ENCODE measurements at regions not wholly inside any gene's neighbourhood (a gene's known extent, or its start where the extent isn't known, plus 50 kb on each side); places are given as distances from the start of the nearest gene placed in this dataset.

DNA sequence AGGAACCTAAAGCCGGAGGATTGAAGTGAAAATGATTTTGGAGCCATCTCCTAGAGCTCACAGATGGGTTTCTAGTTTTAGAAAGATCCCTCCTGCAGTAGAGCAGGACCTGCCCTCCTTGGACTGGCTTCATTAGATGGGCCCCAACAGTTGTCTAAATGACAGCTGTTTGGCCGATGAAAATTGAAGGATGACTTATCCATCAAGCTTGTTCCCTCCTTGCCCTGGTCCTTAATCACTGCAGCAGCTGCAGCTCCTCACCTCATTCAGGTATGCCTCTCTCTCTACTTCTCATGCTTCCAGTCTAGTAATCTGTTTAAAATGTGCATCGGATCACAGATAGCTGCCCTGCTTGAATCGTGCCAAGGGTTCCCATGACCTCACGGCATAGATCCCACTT lies 677.6 kb downstream of the BCL11A start:
- Histone ChIP-seq H3K4me3 (ENCODE audit: low read depth, low read length, poor library complexity, severe bottlenecking) (no peak overlapping the region), H2AFZ (ENCODE audit: low read length) (no peak overlapping the region), H3K9me3 (ENCODE audit: low read length) (no peaks in the 10 kb centered on the region), H3K4me2 (ENCODE audit: low read length) (no peak overlapping the region), H3K79me2 (ENCODE audit: insufficient read depth, low read length) (no peaks in the 10 kb centered on the region), H4K20me1 (ENCODE audit: insufficient read depth, low read length) (no peaks in the 10 kb centered on the region), H3K9ac (ENCODE audit: low read length) (no peak overlapping the region), H3K27me3 (ENCODE audit: insufficient read depth, low read length) (0 out of 2 replicates have a peak, but pooled peaks cover 2% of the 10 kb centered on the region), H3K36me3 (ENCODE audit: insufficient read depth, low read length) (no peaks in the 10 kb centered on the region), H3F3A (ENCODE audit: insufficient read depth, low read length) (no peaks in the 10 kb centered on the region), H3K9me2 (ENCODE audit: low read depth, low read length) (no peaks in the 10 kb centered on the region), H3K4me1 (ENCODE audit: insufficient read depth, low read length, severe bottlenecking) (no peaks in the 10 kb centered on the region), H3K27ac (ENCODE audit: low read depth, low read length, poor library complexity, severe bottlenecking) (no peak overlapping the region)
- no peak for TF ChIP-seq EZH2 (IDR thresholded peaks at IDR 0.05; ENCODE audit: borderline replicate concordance, low read length)
- TF ChIP-seq, protein P1, sequence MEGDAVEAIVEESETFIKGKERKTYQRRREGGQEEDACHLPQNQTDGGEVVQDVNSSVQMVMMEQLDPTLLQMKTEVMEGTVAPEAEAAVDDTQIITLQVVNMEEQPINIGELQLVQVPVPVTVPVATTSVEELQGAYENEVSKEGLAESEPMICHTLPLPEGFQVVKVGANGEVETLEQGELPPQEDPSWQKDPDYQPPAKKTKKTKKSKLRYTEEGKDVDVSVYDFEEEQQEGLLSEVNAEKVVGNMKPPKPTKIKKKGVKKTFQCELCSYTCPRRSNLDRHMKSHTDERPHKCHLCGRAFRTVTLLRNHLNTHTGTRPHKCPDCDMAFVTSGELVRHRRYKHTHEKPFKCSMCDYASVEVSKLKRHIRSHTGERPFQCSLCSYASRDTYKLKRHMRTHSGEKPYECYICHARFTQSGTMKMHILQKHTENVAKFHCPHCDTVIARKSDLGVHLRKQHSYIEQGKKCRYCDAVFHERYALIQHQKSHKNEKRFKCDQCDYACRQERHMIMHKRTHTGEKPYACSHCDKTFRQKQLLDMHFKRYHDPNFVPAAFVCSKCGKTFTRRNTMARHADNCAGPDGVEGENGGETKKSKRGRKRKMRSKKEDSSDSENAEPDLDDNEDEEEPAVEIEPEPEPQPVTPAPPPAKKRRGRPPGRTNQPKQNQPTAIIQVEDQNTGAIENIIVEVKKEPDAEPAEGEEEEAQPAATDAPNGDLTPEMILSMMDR (IDR thresholded peaks at IDR 0.05; ENCODE audit: low read length) = no peak

DNA sequence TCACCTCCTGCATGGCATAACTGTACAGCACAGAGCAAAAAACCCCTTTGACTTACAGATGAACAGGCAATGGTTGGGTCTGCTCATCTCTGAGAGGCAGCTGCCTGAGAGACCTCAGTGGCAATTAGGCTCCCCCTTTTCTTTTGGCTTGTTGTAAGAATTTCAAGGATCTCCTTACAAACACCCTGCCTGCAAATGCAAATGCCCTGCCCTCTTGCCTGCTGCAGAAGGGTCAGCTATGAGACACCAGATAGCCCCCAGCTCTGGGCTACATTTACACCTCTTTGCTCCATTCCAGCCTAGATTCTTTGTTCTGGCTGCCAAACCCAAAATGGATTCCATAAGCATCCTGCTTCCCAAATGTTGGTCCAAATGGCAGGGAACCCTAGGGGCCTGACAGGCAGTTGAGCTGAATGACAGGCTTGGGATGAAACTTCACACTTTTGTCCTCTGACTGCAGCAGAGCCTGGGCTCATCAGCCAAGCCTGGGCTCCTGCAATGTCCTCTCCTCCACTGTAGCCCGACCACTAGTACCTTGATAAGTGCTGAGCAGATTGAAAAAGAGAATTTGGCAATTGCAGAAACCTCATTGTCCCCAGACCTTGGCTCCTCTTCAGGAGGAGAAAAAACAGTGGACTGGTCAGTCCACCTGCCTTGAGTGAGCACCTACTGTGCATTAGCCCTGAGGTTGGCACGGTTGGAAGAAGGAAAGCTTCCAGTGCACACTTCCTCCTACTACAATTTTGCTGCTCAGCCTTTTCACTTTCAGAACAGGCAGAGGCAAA lies 678.3 kb downstream of the BCL11A start:
- no peaks in the 10 kb centered on the region for H3F3A ChIP-seq (ENCODE audit: insufficient read depth, low read length)
- no peaks in the 10 kb centered on the region for H3K79me2 ChIP-seq (ENCODE audit: insufficient read depth, low read length)
- H4K20me1 ChIP-seq (ENCODE audit: insufficient read depth, low read length) = no peaks in the 10 kb centered on the region
- no peak overlapping the region for H3K9ac ChIP-seq (ENCODE audit: low read length)
- no peaks in the 10 kb centered on the region for H3K9me3 ChIP-seq (ENCODE audit: low read length)
- H3K27ac ChIP-seq (ENCODE audit: low read depth, low read length, poor library complexity, severe bottlenecking) = no peak overlapping the region
- H3K4me2 ChIP-seq (ENCODE audit: low read length) = no peak overlapping the region
- H2AFZ ChIP-seq (ENCODE audit: low read length) = no peak overlapping the region
- no peaks in the 10 kb centered on the region for H3K36me3 ChIP-seq (ENCODE audit: insufficient read depth, low read length)
- H3K27me3 ChIP-seq (ENCODE audit: insufficient read depth, low read length) = 0 out of 2 replicates have a peak, but pooled peaks cover 2% of the 10 kb centered on the region
- H3K4me3 ChIP-seq (ENCODE audit: low read depth, low read length, poor library complexity, severe bottlenecking) = no peak overlapping the region
- TF ChIP-seq EZH2 (IDR thresholded peaks at IDR 0.05; ENCODE audit: borderline replicate concordance, low read length) = no peak
- TF ChIP-seq, protein P1 (IDR thresholded peaks at IDR 0.05; ENCODE audit: low read length) = no peak
- no peaks in the 10 kb centered on the region for H3K4me1 ChIP-seq (ENCODE audit: insufficient read depth, low read length, severe bottlenecking)
- H3K9me2 ChIP-seq (ENCODE audit: low read depth, low read length) = no peaks in the 10 kb centered on the region

DNA sequence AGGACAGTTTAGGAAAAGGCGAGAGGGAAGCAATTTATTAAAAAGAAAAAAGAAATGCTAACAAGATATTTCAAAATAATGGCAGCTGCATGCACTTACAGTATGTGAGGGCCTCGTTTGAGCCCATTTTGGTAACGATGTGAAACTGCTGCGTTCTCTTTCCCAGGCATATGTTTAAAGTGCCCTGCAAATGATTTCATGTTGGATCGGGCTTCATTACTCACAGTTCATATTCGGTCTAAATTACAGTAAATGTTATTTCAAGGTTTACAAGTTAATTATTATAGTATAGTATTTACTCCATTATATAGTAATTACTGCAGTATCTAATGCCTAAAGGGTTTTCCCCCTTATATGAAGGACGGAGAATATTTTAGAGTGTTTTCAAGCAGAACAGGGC lies 679.1 kb downstream of the BCL11A start:
- no peaks in the 10 kb centered on the region for H3K9me2 ChIP-seq (ENCODE audit: low read depth, low read length)
- no peaks in the 10 kb centered on the region for H3K9me3 ChIP-seq (ENCODE audit: low read length)
- H3K4me2 ChIP-seq (ENCODE audit: low read length) = no peak overlapping the region
- no peaks in the 10 kb centered on the region for H3K79me2 ChIP-seq (ENCODE audit: insufficient read depth, low read length)
- H3K36me3 ChIP-seq (ENCODE audit: insufficient read depth, low read length) = no peaks in the 10 kb centered on the region
- no peaks in the 10 kb centered on the region for H3F3A ChIP-seq (ENCODE audit: insufficient read depth, low read length)
- no peaks in the 10 kb centered on the region for H4K20me1 ChIP-seq (ENCODE audit: insufficient read depth, low read length)
- H3K4me1 ChIP-seq (ENCODE audit: insufficient read depth, low read length, severe bottlenecking) = no peaks in the 10 kb centered on the region
- no peak overlapping the region for H3K4me3 ChIP-seq (ENCODE audit: low read depth, low read length, poor library complexity, severe bottlenecking)
- H2AFZ ChIP-seq (ENCODE audit: low read length) = no peak overlapping the region
- TF ChIP-seq EZH2 (IDR thresholded peaks at IDR 0.05; ENCODE audit: borderline replicate concordance, low read length) = no peak
- TF ChIP-seq, protein P1 (IDR thresholded peaks at IDR 0.05; ENCODE audit: low read length) = no peak
- H3K9ac ChIP-seq (ENCODE audit: low read length) = no peak overlapping the region
- no peak overlapping the region for H3K27ac ChIP-seq (ENCODE audit: low read depth, low read length, poor library complexity, severe bottlenecking)
- H3K27me3 ChIP-seq (ENCODE audit: insufficient read depth, low read length) = 0 out of 2 replicates have a peak, but pooled peaks cover 2% of the 10 kb centered on the region

All from OCI-LY1 (cell line).